ENCODE measurements at regions not wholly inside any gene's neighbourhood (a gene's known extent, or its start where the extent isn't known, plus 50 kb on each side); places are given as distances from the start of the nearest gene placed in this dataset.

DNA sequence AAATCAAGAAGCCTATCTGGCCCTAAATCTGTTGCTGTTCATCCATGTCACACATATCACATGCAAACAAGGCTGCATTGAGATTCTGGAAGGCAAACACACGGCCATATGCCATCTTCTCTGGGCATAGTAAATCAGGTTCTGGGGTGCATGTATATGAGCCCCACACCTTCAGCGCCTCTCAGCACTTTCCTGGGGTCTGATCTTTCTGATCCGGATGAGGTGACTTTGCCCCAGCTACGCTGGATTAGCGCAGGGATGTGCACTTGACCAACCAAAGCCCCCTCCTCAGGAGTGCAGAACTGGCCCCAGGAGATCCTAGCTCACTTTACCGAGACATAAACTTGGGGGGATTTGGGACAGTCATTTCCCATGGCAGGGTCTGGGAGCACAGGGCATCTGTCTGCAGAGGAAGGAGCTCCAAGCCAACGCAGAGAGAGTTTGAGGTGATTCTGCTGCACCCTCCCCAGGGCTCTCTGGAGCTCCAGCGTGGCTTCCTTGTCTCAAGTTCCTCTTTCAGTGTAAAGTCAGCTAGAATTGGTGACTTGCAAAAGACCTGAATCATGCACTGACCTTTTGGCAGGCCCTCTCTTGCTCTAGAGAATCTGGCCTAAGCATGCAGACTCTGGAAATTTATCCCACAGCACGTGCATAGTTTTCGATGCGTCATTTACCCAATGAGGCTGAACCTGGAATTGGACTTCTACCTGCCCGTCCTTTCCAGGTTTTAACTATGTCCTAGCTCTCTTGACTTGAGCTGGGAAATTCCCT, 63.5 kb upstream of the KLF13 start:
- Histone ChIP-seq H3K36me3 (no peaks in the 10 kb centered on the region), H3K27ac (peak overlapping the region; percentile 73 to 90 (median 85)), H3K27me3 (no peaks in the 10 kb centered on the region), H3K9me3 (no peaks in the 10 kb centered on the region), H3K4me1 (peaks cover 27 to 54% (median 38%) of the 10 kb centered on the region in 4 donors), H3K4me3 (no peak overlapping the region)
- TF ChIP-seq POLR2AphosphoS5 (IDR thresholded peaks at IDR 0.05): peak in 1 of 3 donors; percentile 23
- TF ChIP-seq EP300 (IDR thresholded peaks at IDR 0.05; ENCODE audit: low read depth): no peak
- intact Hi-C loops (cut with DNase I; ENCODE audit: low total_unique reads) (no loop called here), in situ Hi-C loops (cut with MboI; ENCODE audit: low pct_ligation_motif_present in 1 of 4, low pct_unique_long_range_greater_than_20kb in 1 of 4, low sequenced_read_pairs in 3 of 4) (no loop called here)
- whole genome bisulfite sequencing, 2 donors (ENCODE audit: low coverage in 1 of 2): 80% methylated on average over 12 of the region's 12 CpGs; no CpG with 5 or more reads in 1 of the 2 donors
- peak; percentile 57 for DNase-seq

DNA sequence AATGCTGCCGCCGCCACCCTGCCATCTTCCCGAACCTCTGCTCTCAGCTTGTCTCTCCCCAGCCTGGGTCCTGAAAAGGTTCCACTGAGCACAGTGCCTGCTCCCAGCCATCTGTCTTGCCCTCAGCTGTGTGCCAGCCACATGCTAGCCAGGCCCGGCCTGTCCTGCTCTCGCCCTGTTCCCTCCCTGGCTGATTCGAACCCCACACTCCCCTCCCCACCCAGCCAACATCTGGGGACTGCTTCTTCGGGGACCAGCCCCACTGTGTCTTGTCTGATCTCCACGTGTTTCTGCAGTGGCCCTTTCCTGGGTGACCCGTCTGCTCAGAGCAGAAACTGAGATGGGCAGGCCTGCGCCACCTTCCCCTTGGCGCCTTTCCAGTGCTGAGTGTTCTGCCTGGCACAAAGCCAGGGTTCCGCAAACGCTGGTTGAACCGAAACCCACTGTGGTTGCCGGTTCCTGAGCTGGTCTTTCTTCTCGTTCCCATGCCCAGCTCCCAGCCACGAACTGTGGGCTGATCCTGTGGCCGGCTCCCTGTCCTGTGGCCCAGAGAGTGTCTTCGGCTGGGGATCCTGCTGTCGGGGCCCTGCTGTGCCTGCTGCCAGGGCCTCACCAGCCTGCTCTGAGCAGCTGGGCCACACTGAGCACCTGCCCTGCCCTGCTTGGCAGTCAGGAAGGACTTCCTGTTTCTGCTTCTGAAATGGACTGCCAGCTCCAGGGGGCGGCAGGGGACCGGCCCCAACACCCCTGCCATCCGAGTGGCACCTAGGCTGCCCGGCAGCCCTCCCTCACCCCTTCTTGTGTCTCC, 62.7 kb upstream of the KLF13 start:
- in situ Hi-C loops (cut with MboI; ENCODE audit: low pct_ligation_motif_present in 1 of 4, low pct_unique_long_range_greater_than_20kb in 1 of 4, low sequenced_read_pairs in 3 of 4): no loop called here
- WGBS, 2 donors (ENCODE audit: low coverage in 1 of 2): 33 to 40% methylated on average over 7 to 24 of the region's 24 CpGs

DNA sequence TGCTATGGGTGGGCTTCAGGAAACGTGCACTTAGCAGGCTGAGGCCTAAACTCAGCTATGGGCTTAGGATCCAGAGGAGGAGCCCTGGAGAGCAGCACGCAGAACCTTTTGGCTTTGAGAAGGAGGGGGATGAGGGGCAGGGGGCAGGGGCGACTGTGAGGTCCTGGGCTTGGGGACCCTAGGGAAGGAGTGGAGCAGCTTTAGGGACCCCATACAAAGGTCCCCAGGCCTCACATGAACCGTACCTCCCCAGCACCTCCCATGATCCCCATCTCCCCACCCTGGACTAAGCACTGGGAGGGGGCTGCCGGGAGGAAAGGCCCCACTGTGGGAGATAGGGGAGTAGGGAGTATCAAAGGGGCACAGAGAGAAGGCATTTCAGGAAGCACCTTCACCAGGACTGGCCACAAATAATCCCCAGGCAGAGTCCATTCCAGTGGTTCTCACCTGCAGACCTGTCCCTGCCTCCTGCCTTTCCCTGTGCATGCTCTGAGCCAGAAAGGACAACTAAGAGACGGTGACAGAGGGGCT, 62.0 kb upstream of the KLF13 start:
- 73% methylated on average over 5 of the region's 6 CpGs; no CpG with 5 or more reads in 1 of the 2 donors for WGBS, 2 donors (ENCODE audit: low coverage in 1 of 2)
- no peaks in the 10 kb centered on the region for H3K9me3 ChIP-seq
- no peaks in the 10 kb centered on the region for H3K36me3 ChIP-seq
- H3K4me1 ChIP-seq: peaks cover 27 to 67% (median 40%) of the 10 kb centered on the region in 4 donors
- H3K27me3 ChIP-seq: no peaks in the 10 kb centered on the region
- intact Hi-C loops (cut with DNase I; ENCODE audit: low total_unique reads) (no loop called here), in situ Hi-C loops (cut with MboI; ENCODE audit: low pct_ligation_motif_present in 1 of 4, low pct_unique_long_range_greater_than_20kb in 1 of 4, low sequenced_read_pairs in 3 of 4) (no loop called here)
- DNase-seq: no peak
- no peak overlapping the region for H3K4me3 ChIP-seq
- peak overlapping the region; percentile 73 to 90 (median 85) for H3K27ac ChIP-seq
- no peak for TF ChIP-seq POLR2AphosphoS5 (IDR thresholded peaks at IDR 0.05)
- TF ChIP-seq EP300 (IDR thresholded peaks at IDR 0.05; ENCODE audit: low read depth): no peak
- TF ChIP-seq POLR2A (IDR thresholded peaks at IDR 0.05): no peak
- TF ChIP-seq, protein P1, sequence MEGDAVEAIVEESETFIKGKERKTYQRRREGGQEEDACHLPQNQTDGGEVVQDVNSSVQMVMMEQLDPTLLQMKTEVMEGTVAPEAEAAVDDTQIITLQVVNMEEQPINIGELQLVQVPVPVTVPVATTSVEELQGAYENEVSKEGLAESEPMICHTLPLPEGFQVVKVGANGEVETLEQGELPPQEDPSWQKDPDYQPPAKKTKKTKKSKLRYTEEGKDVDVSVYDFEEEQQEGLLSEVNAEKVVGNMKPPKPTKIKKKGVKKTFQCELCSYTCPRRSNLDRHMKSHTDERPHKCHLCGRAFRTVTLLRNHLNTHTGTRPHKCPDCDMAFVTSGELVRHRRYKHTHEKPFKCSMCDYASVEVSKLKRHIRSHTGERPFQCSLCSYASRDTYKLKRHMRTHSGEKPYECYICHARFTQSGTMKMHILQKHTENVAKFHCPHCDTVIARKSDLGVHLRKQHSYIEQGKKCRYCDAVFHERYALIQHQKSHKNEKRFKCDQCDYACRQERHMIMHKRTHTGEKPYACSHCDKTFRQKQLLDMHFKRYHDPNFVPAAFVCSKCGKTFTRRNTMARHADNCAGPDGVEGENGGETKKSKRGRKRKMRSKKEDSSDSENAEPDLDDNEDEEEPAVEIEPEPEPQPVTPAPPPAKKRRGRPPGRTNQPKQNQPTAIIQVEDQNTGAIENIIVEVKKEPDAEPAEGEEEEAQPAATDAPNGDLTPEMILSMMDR (IDR thresholded peaks at IDR 0.05): no peak

More for the DNA sequence above, 62.7 kb upstream of the KLF13 start:
- H3K27me3 ChIP-seq: no peaks in the 10 kb centered on the region
- no peaks in the 10 kb centered on the region for H3K36me3 ChIP-seq
- no peak overlapping the region for H3K4me3 ChIP-seq
- intact Hi-C loops (cut with DNase I; ENCODE audit: low total_unique reads): no loop called here
- H3K9me3 ChIP-seq: no peaks in the 10 kb centered on the region
- peak overlapping the region; percentile 73 to 90 (median 85) for H3K27ac ChIP-seq
- TF ChIP-seq, protein P1 (IDR thresholded peaks at IDR 0.05): no peak
- TF ChIP-seq POLR2AphosphoS5 (IDR thresholded peaks at IDR 0.05) (peak in 2 of 3 donors; percentile 72 to 79), EP300 (IDR thresholded peaks at IDR 0.05; ENCODE audit: low read depth) (no peak), POLR2A (IDR thresholded peaks at IDR 0.05) (peak; percentile 29)
- H3K4me1 ChIP-seq: peaks cover 27 to 62% (median 40%) of the 10 kb centered on the region in 4 donors
- peak; percentile 91 for DNase-seq

DNA sequence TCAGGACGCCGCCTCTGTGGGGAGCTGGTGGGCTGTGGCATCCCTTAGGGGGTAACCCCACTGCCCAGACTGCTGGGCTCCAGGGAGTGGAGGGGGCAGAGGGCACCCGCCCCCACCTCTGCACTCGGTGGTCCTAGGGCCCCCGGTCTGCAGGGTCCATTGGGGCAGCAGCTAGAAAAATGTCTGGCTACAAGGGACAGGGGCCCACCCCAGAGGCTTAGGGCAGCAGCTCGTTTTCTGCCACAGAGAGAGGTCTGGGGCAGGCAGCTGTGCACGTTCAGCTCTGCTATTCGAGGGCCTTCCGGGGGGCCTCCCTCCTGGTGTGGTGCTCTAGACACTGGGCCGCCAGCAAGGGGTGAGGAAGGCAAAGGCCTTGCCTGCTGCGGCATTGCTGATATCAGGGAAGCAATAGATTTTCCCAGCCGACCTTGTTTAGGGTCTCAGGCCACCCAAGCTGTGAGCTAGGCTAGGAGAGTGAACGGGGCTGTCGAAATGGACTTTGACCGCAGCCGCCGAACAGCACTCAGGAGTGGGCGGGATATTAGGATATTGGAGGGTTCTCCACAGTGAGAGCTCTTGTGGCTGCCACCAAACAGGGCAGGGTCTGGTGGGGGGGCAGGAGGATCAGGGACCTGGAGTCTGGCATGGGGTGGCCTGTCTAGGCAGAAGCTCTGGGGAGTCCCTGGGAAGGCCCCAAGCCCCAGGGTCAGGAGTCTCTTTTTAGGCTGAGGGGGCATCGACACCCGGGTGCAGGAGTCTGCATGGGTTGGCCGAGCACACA, 61.4 kb upstream of the KLF13 start:
- intact Hi-C loops (cut with DNase I; ENCODE audit: low total_unique reads) (no loop called here), in situ Hi-C loops (cut with MboI; ENCODE audit: low pct_ligation_motif_present in 1 of 4, low pct_unique_long_range_greater_than_20kb in 1 of 4, low sequenced_read_pairs in 3 of 4) (no loop called here)
- no peaks in the 10 kb centered on the region for H3K27me3 ChIP-seq
- H3K36me3 ChIP-seq: no peaks in the 10 kb centered on the region
- H3K27ac ChIP-seq: peak overlapping the region; percentile 73 to 90 (median 85)
- peaks cover 27 to 67% (median 40%) of the 10 kb centered on the region in 4 donors for H3K4me1 ChIP-seq
- DNase-seq: peak; percentile 60
- no peak for TF ChIP-seq EP300 (IDR thresholded peaks at IDR 0.05; ENCODE audit: low read depth)
- no peaks in the 10 kb centered on the region for H3K9me3 ChIP-seq
- no peak overlapping the region for H3K4me3 ChIP-seq
- 63 to 76% methylated on average over 4 to 15 of the region's 21 CpGs for WGBS, 2 donors (ENCODE audit: low coverage in 1 of 2)

All from transverse colon (tissue), 4 donors.